Stimulated activated CD4-positive, alpha-beta T cell treated with anti-CD3 and anti-CD28 coated beads, Interleukin-2, amount 100 ng/mL, for 24 hours (primary cell): ENCODE measurements at regions not wholly inside any gene's neighbourhood (a gene's known extent, or its start where the extent isn't known, plus 50 kb on each side); places are given as distances from the start of the nearest gene placed in this dataset.
"Not testable (repeated sequence)": the region's sequence is repeated elsewhere in the genome, so short reads cannot be mapped to it uniquely, and the experiment has no call there.

Experiments used
- DNase-seq, 2 donors: peaks; one replicate each; pipeline ENCODE4 v3.0.0-alpha.2; 2020

GRCh38 chr18:40179729-40180461 is 1775.1 kb upstream of the PIK3C3 start:
- no peak for DNase-seq

- DNase-seq = no peak
Measured at GRCh38 chr18:40168026-40168425, 1787.0 kb upstream of the PIK3C3 start.

- no peak for DNase-seq
Measured at GRCh38 chr18:40163254-40163653, 1791.8 kb upstream of the PIK3C3 start.

GRCh38 chr18:40160361-40160760 is 1794.7 kb upstream of the PIK3C3 start:
- no peak for DNase-seq

GRCh38 chr18:40159141-40160017 is 1795.7 kb upstream of the PIK3C3 start:
- DNase-seq = no peak

- DNase-seq = no peak
Measured at GRCh38 chr18:40157120-40157519, 1797.9 kb upstream of the PIK3C3 start.

GRCh38 chr18:40152859-40153258 is 1802.2 kb upstream of the PIK3C3 start:
- no peak for DNase-seq

- no peak for DNase-seq
Measured at GRCh38 chr18:40148960-40149359, 1806.1 kb upstream of the PIK3C3 start.

- DNase-seq = no peak
Measured at GRCh38 chr18:40133253-40133652, 1821.8 kb upstream of the PIK3C3 start.

- not testable (repeated sequence) for DNase-seq
Measured at GRCh38 chr18:40132438-40132837, 1822.6 kb upstream of the PIK3C3 start.

GRCh38 chr18:40124107-40124506 is 1830.9 kb upstream of the PIK3C3 start:
- DNase-seq = no peak

GRCh38 chr18:40120796-40121391 is 1834.1 kb upstream of the PIK3C3 start:
- DNase-seq = no peak

GRCh38 chr18:40120356-40120755 is 1834.7 kb upstream of the PIK3C3 start:
- no peak for DNase-seq

GRCh38 chr18:40119581-40119980 is 1835.5 kb upstream of the PIK3C3 start:
- not testable (repeated sequence) for DNase-seq

- no peak for DNase-seq
Measured at GRCh38 chr18:40110455-40110854, 1844.6 kb upstream of the PIK3C3 start.

- DNase-seq = no peak
Measured at GRCh38 chr18:40109252-40110049, 1845.6 kb upstream of the PIK3C3 start.

GRCh38 chr18:40108596-40108995 is 1846.4 kb upstream of the PIK3C3 start:
- DNase-seq = no peak

- no peak for DNase-seq
Measured at GRCh38 chr18:40102903-40103302, 1852.1 kb upstream of the PIK3C3 start.

- DNase-seq = no peak
Measured at GRCh38 chr18:40099641-40100040, 1855.4 kb upstream of the PIK3C3 start.

GRCh38 chr18:40096675-40097074 is 1858.4 kb upstream of the PIK3C3 start:
- no peak for DNase-seq

GRCh38 chr18:40094441-40094840 is 1860.6 kb upstream of the PIK3C3 start:
- DNase-seq = no peak

- DNase-seq = no peak
Measured at GRCh38 chr18:40088130-40088529, 1866.9 kb upstream of the PIK3C3 start.

GRCh38 chr18:40079786-40080185 is 1875.2 kb upstream of the PIK3C3 start:
- DNase-seq = no peak
